GM12873 (cell line): ENCODE measurements at regions not wholly inside any gene's neighbourhood (a gene's known extent, or its start where the extent isn't known, plus 50 kb on each side); places are given as distances from the start of the nearest gene placed in this dataset.

Experiments
- TF ChIP-seq, protein P1 (sequence below): IDR thresholded peaks from 2 replicates; pipeline ENCODE4 v1.5.1; 2012; ENCODE audit warnings: low read depth, mild to moderate bottlenecking, moderate library complexity, low read length, control low read depth; ENCODE audit not compliant: insufficient read depth; ENCODE audit errors: missing control alignments

- TF ChIP-seq, protein P1, sequence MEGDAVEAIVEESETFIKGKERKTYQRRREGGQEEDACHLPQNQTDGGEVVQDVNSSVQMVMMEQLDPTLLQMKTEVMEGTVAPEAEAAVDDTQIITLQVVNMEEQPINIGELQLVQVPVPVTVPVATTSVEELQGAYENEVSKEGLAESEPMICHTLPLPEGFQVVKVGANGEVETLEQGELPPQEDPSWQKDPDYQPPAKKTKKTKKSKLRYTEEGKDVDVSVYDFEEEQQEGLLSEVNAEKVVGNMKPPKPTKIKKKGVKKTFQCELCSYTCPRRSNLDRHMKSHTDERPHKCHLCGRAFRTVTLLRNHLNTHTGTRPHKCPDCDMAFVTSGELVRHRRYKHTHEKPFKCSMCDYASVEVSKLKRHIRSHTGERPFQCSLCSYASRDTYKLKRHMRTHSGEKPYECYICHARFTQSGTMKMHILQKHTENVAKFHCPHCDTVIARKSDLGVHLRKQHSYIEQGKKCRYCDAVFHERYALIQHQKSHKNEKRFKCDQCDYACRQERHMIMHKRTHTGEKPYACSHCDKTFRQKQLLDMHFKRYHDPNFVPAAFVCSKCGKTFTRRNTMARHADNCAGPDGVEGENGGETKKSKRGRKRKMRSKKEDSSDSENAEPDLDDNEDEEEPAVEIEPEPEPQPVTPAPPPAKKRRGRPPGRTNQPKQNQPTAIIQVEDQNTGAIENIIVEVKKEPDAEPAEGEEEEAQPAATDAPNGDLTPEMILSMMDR = no peak
These were observed 68.3 kb upstream of the WDR17 start for GRCh38 chr4:175997291-175997690.

DNA sequence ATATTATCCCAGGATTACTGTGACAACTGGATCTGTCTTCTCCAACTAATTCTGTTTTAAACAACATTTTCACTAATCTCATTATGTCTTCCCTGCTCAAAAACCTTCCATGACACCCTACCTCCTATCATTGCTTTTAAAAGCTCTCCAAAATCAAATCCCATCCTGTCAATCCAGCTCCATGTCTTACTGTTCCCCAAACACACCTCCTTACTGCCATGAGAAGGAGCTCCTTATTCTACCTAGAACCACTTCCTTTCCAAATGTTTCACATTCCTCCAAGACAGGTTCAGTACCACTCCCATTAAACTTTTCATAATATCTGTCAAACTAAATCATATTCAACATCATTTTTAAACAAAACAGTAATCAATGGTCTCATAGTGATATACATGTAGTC is 66.9 kb upstream of the WDR17 start:
- TF ChIP-seq, protein P1 = no peak

- TF ChIP-seq, protein P1 = no peak
These were observed 65.7 kb upstream of the WDR17 start for GRCh38 chr4:175999944-176000343.

GRCh38 chr4:176001151-176002006 is 64.3 kb upstream of the WDR17 start:
- TF ChIP-seq, protein P1 = no peak

DNA sequence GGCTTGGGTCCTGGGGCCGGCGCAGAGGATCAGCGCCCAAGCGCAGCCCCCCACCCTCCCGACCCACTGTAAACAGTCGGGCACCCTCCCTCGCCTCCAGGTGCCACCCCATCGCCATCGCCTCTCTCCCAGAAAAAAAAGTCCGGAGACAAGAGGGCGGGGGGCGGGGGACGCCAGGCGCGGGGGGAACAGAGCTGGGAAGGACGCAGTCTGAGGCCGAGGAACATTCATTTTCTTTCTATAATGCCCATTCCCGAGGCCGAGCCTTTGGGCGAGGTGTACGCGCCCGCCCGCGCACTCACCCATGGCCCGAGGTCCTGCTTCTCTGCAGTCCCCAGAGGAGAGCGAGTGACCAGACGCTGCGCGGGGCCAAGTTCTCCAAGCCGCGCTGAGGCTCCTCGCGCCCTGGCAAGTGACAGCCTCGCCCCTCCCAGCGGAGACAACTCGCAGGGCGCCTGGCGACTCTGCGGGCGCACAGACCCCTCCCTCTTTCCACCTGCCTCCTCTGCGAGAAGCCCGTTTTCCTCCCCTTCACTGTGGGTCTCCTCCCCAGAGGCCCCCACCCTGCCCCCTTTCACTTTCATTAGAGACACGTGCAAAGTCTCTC is 63.5 kb upstream of the WDR17 start:
- TF ChIP-seq, protein P1 = no peak

- TF ChIP-seq, protein P1 = no peak
These were observed 59.9 kb upstream of the WDR17 start for GRCh38 chr4:176005766-176006165.

GRCh38 chr4:176009254-176009653 is 56.4 kb upstream of the WDR17 start:
- TF ChIP-seq, protein P1 = no peak
